ENCODE measurements at regions not wholly inside any gene's neighbourhood (a gene's known extent, or its start where the extent isn't known, plus 50 kb on each side); places are given as distances from the start of the nearest gene placed in this dataset.

DNA sequence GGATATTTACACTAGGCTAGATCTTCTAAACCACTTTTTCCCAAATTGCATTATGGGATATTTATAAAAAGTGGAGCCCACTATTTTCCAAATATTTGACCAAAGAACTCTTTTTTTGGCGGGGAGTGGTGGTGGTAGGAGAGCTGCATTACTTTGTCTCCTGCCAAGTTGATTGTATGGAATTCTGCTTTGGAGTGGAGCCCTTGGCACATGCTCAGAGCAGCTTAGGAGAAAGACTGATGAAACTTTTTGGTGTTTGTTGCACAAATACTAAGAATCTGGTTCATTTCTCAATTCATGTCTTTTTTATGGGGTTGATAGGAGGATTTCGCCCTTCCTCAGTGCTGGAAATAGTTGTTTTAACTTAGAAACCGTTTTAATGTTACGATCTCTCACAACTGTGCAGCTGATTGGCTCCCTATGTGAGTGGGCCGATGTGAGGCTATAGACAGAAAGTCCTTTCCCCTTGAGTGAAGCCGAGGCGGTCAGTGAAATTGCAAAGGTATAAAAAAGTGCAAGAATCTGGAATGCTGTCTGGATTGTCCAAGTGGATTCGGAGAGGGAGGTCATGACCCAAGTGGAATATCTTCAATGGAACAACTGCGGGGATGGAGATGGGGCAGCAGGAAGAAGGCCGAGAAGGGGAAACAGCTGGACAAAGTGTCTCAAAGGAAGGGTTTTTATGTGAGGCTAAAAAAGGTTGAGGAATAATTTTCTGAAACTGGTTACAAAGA lies 415.9 kb downstream of the FGF9 start:
- dilution Hi-C loops (cut with MboI; ENCODE audit: extremely low pct_ligation_motif_present, low sequenced_read_pairs): no loop called here
- FAIRE-seq (no peak), DNase-seq (ENCODE audit: low read depth, low spot score) (no peak)
- no peak for TF ChIP-seq EZH2 (IDR thresholded peaks at IDR 0.05; ENCODE audit: low read length)
- TF ChIP-seq, protein P1, sequence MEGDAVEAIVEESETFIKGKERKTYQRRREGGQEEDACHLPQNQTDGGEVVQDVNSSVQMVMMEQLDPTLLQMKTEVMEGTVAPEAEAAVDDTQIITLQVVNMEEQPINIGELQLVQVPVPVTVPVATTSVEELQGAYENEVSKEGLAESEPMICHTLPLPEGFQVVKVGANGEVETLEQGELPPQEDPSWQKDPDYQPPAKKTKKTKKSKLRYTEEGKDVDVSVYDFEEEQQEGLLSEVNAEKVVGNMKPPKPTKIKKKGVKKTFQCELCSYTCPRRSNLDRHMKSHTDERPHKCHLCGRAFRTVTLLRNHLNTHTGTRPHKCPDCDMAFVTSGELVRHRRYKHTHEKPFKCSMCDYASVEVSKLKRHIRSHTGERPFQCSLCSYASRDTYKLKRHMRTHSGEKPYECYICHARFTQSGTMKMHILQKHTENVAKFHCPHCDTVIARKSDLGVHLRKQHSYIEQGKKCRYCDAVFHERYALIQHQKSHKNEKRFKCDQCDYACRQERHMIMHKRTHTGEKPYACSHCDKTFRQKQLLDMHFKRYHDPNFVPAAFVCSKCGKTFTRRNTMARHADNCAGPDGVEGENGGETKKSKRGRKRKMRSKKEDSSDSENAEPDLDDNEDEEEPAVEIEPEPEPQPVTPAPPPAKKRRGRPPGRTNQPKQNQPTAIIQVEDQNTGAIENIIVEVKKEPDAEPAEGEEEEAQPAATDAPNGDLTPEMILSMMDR (optimal IDR thresholded peaks at IDR 0.05 in 1 of 3, IDR thresholded peaks at IDR 0.05 in 1 of 3, conservative IDR thresholded peaks at IDR 0.05 in 1 of 3; ENCODE audit: extremely low read depth in 1 of 3, insufficient read depth in 2 of 3, low read length in 3 of 3): no peak
- no peaks in the 10 kb centered on the region for H3K9me1 ChIP-seq (ENCODE audit: control insufficient read depth, extremely low read depth, insufficient read depth, low read length)
- H3K79me2 ChIP-seq (ENCODE audit: control insufficient read depth, insufficient read depth, low read length): no peaks in the 10 kb centered on the region
- no peak overlapping the region for H3K4me3 ChIP-seq (ENCODE audit: control insufficient read depth in 2 of 3, extremely low read depth in 1 of 3, insufficient read depth in 2 of 3, low read depth in 1 of 3, low read length in 3 of 3)
- H3K27ac ChIP-seq (ENCODE audit: control insufficient read depth, insufficient read depth, low read length): no peak overlapping the region
- H3K9ac ChIP-seq (ENCODE audit: control insufficient read depth, extremely low read depth, insufficient read depth, low read length): no peak overlapping the region
- H3K36me3 ChIP-seq (ENCODE audit: control insufficient read depth in 2 of 2, extremely low read depth in 1 of 2, insufficient read depth in 2 of 2, low read length in 2 of 2): no peaks in the 10 kb centered on the region
- H3K27me3 ChIP-seq (ENCODE audit: control insufficient read depth, extremely low read depth, insufficient read depth, low read length): no peaks in the 10 kb centered on the region
- H4K20me1 ChIP-seq (ENCODE audit: control insufficient read depth, extremely low read depth, insufficient read depth, low read length): no peaks in the 10 kb centered on the region
- no peaks in the 10 kb centered on the region for H3K4me1 ChIP-seq (ENCODE audit: control insufficient read depth, extremely low read depth, insufficient read depth, low read length)
- no peak overlapping the region for H2AFZ ChIP-seq (ENCODE audit: control insufficient read depth, low read length)
- no peak overlapping the region for H3K4me2 ChIP-seq (ENCODE audit: control insufficient read depth, extremely low read depth, insufficient read depth, low read depth, low read length)
- no peaks in the 10 kb centered on the region for H3K9me3 ChIP-seq (ENCODE audit: control insufficient read depth, low read depth, low read length)

GRCh38 chr13:22090106-22090505 lies 419.2 kb downstream of the FGF9 start:
- Histone ChIP-seq H3K79me2 (ENCODE audit: control insufficient read depth, insufficient read depth, low read length) (no peaks in the 10 kb centered on the region), H4K20me1 (ENCODE audit: control insufficient read depth, extremely low read depth, insufficient read depth, low read length) (no peaks in the 10 kb centered on the region), H3K4me1 (ENCODE audit: control insufficient read depth, extremely low read depth, insufficient read depth, low read length) (no peaks in the 10 kb centered on the region), H3K9ac (ENCODE audit: control insufficient read depth, extremely low read depth, insufficient read depth, low read length) (no peak overlapping the region), H3K4me2 (ENCODE audit: control insufficient read depth, extremely low read depth, insufficient read depth, low read depth, low read length) (no peak overlapping the region), H3K4me3 (ENCODE audit: control insufficient read depth in 2 of 3, extremely low read depth in 1 of 3, insufficient read depth in 2 of 3, low read depth in 1 of 3, low read length in 3 of 3) (no peak overlapping the region), H3K9me3 (ENCODE audit: control insufficient read depth, low read depth, low read length) (no peaks in the 10 kb centered on the region), H2AFZ (ENCODE audit: control insufficient read depth, low read length) (no peak overlapping the region), H3K9me1 (ENCODE audit: control insufficient read depth, extremely low read depth, insufficient read depth, low read length) (no peaks in the 10 kb centered on the region), H3K27me3 (ENCODE audit: control insufficient read depth, extremely low read depth, insufficient read depth, low read length) (no peaks in the 10 kb centered on the region), H3K27ac (ENCODE audit: control insufficient read depth, insufficient read depth, low read length) (no peak overlapping the region), H3K36me3 (ENCODE audit: control insufficient read depth in 2 of 2, extremely low read depth in 1 of 2, insufficient read depth in 2 of 2, low read length in 2 of 2) (no peaks in the 10 kb centered on the region)
- TF ChIP-seq, protein P1 (optimal IDR thresholded peaks at IDR 0.05 in 1 of 3, IDR thresholded peaks at IDR 0.05 in 1 of 3, conservative IDR thresholded peaks at IDR 0.05 in 1 of 3; ENCODE audit: extremely low read depth in 1 of 3, insufficient read depth in 2 of 3, low read length in 3 of 3): no peak
- TF ChIP-seq EZH2 (IDR thresholded peaks at IDR 0.05; ENCODE audit: low read length): no peak
- DNase-seq (ENCODE audit: low read depth, low spot score): no peak
- dilution Hi-C loops (cut with MboI; ENCODE audit: extremely low pct_ligation_motif_present, low sequenced_read_pairs): no loop called here
- no peak for FAIRE-seq

Data from keratinocyte (primary cell).